H1 (cell line): ENCODE measurements at regions not wholly inside any gene's neighbourhood (a gene's known extent, or its start where the extent isn't known, plus 50 kb on each side); places are given as distances from the start of the nearest gene placed in this dataset.

Experiments
- CTCF ChIP-seq, 3 experiments: IDR thresholded peaks; 1 replicate in 2 of 3; 2 replicates in 1 of 3; pipeline versions ENCODE4 v1.5.1 to v1.6.1; 2011; ENCODE audit warnings: low read length in 3 of 3, mild to moderate bottlenecking in 3 of 3, inconsistent platforms in 2 of 3, low read depth in 1 of 3, moderate library complexity in 1 of 3; ENCODE audit not compliant: insufficient read depth in 1 of 3; ENCODE audit errors: control extremely low read depth in 1 of 3
- MAX ChIP-seq: IDR thresholded peaks from 2 replicates; pipeline ENCODE4 v1.6.1; 2012; ENCODE audit warnings: inconsistent platforms
- NANOG ChIP-seq: IDR thresholded peaks from 2 replicates; pipeline ENCODE4 v1.6.1; 2011; ENCODE audit warnings: low read length, low read depth, mild to moderate bottlenecking, inconsistent platforms; ENCODE audit not compliant: insufficient read depth, poor library complexity, severe bottlenecking
- POLR2A ChIP-seq, 2 experiments: IDR thresholded peaks; 1 replicate in 1 of 2; 2 replicates in 1 of 2; pipeline ENCODE4 v1.6.1; 2011; ENCODE audit warnings: low read depth in 2 of 2, low read length in 2 of 2, mild to moderate bottlenecking in 2 of 2; ENCODE audit errors: control extremely low read depth in 1 of 2
- TAF1 ChIP-seq: IDR thresholded peaks from 2 replicates; pipeline ENCODE4 v1.6.1; 2011; ENCODE audit warnings: mild to moderate bottlenecking, low read depth, low read length
- TBP ChIP-seq: IDR thresholded peaks from 2 replicates; pipeline ENCODE4 v1.6.1; 2011; ENCODE audit warnings: low read depth, low read length, improper control_type of control experiment

- TF ChIP-seq TBP (no peak), NANOG (no peak), CTCF (IDR thresholded peaks at IDR 0.05; ENCODE audit: control extremely low read depth in 1 of 3, insufficient read depth in 1 of 3, low read depth in 1 of 3, low read length in 3 of 3) (no peak), MAX (no peak), TAF1 (no peak), POLR2A (IDR thresholded peaks at IDR 0.05; ENCODE audit: control extremely low read depth in 1 of 2, low read depth in 2 of 2, low read length in 2 of 2) (no peak)
Observed at GRCh38 chr22:47249370-47249928, 487.0 kb downstream of the TBC1D22A start.
